AG04450 (cell line): ENCODE measurements at regions not wholly inside any gene's neighbourhood (a gene's known extent, or its start where the extent isn't known, plus 50 kb on each side); places are given as distances from the start of the nearest gene placed in this dataset.

Source experiments
- CTCF ChIA-PET: fragments of 300-600, 350-600 bp; formaldehyde crosslinking; extraction: SDS; loops from one replicate; lab custom pipeline; 2022; ENCODE audit warnings: antibody characterized with exemption, inconsistent platforms; lab: Charles Lee
- POLR2A ChIA-PET: fragments of 350-600 bp; formaldehyde crosslinking; extraction: SDS; loops from one replicate; lab custom pipeline; 2021; ENCODE audit warnings: antibody characterized with exemption, inconsistent platforms; lab: Yijun Ruan, JAX
- DNase-seq: peaks from one replicate; pipeline ENCODE4 v3.0.0-alpha.2; 2011; ENCODE audit warnings: low read depth, low spot score
- H3K27ac ChIP-seq: one replicate; pipeline ENCODE4 v1.5.1; 2012; ENCODE audit warnings: low read depth, low read length, control low read depth
- H3K27me3 ChIP-seq: one replicate; pipeline ENCODE4 v1.6.0; 2012; ENCODE audit warnings: low read length; ENCODE audit not compliant: control insufficient read depth, insufficient read depth
- H3K4me3 ChIP-seq: 2 replicates; pipeline ENCODE4 v1.5.1; 2011; ENCODE audit warnings: mild to moderate bottlenecking, low read depth, low read length, control low read depth
- H3K9me3 ChIP-seq: 2 replicates; pipeline ENCODE4 v1.5.1; 2012; ENCODE audit warnings: low read length; ENCODE audit not compliant: control insufficient read depth, insufficient read depth
- TF ChIP-seq, protein P1 (sequence below): IDR thresholded peaks from 2 replicates; pipeline ENCODE4 v1.5.1; 2011; ENCODE audit warnings: low read depth, low read length, control low read depth, inconsistent platforms

DNA sequence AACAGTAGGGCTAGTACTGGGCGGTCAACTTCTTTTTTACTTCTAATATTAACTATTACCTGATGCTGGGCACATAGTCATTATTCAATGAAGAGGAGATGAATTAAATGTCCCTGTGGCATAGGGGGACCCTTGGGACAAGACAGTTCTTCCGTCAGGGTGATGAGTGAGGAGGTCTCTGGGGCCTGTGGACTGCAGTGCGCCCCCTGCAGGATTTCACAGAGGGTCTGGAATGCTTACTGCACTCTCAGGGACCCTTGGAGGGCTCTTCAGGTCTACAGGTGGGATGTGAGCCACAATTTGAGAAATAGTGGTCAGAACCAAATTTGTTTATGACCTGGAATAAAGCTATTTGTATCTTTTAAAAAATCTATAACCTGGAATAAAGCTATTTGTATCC, 149.4 kb downstream of the FAM78B start:
- TF ChIP-seq, protein P1, sequence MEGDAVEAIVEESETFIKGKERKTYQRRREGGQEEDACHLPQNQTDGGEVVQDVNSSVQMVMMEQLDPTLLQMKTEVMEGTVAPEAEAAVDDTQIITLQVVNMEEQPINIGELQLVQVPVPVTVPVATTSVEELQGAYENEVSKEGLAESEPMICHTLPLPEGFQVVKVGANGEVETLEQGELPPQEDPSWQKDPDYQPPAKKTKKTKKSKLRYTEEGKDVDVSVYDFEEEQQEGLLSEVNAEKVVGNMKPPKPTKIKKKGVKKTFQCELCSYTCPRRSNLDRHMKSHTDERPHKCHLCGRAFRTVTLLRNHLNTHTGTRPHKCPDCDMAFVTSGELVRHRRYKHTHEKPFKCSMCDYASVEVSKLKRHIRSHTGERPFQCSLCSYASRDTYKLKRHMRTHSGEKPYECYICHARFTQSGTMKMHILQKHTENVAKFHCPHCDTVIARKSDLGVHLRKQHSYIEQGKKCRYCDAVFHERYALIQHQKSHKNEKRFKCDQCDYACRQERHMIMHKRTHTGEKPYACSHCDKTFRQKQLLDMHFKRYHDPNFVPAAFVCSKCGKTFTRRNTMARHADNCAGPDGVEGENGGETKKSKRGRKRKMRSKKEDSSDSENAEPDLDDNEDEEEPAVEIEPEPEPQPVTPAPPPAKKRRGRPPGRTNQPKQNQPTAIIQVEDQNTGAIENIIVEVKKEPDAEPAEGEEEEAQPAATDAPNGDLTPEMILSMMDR, result no peak
- Histone ChIP-seq H3K27ac (no peak overlapping the region), H3K27me3 (no peaks in the 10 kb centered on the region), H3K4me3 (no peak overlapping the region), H3K9me3 (no peaks in the 10 kb centered on the region)
- POLR2A ChIA-PET, result no interaction called here
- CTCF ChIA-PET, result no interaction called here
- no peak for DNase-seq
